ENCODE measurements at regions not wholly inside any gene's neighbourhood (a gene's known extent, or its start where the extent isn't known, plus 50 kb on each side); places are given as distances from the start of the nearest gene placed in this dataset.
"Not testable (repeated sequence)": the region's sequence is repeated elsewhere in the genome, so short reads cannot be mapped to it uniquely, and the experiment has no call there.

GRCh38 chrX:65451663-65452062, 82.9 kb downstream of the LAS1L start:
- DNase-seq: peak; percentile 19

GRCh38 chrX:65420154-65420553, 114.4 kb downstream of the LAS1L start:
- no peak for DNase-seq

DNA sequence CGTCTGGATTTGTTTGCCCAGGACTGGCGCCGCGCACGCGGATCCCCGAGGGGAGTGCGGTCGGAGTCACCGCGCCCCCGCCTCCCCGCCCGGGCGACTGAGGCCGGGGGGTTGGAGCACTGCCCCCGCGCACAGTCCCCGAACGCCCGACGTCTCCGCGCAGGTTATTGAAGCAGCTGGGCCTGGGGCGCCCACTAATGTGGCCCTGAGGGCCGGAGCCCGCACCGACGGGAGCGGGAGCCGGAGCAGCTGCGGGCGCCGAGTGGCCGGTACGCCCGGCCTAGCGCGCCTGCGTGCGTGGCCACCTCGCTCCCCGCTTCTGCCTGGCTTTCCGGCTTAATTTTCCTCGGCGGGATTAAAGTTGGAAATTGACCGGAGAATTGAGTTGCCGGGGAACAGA, 126.9 kb downstream of the LAS1L start:
- DNase-seq: not testable (repeated sequence)

DNA sequence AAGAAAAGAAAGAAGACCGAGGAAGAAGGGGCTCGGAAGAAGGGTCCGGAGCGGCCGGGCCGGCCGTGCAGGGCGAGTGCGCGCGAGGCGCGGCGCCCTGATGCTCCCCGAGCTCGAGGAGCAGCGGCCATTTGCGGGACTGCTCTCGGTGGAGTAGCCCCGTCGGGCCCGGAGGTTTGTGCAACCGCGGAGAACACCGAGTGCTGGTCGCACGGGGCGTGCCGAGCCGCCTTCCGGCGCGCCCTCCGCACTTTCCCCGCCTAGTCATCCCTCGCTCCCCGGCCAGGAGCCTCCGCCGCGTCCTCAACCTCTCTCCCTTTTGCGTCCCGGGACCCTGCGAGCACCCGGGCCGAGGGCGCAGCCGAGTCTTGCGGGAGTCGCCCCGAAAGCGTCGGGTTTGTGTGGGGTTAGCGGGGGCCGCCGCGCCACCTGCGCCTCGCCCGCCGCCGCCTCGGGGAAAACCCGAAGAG, 127.4 kb downstream of the LAS1L start:
- DNase-seq: no peak

- DNase-seq: no peak
Measured at GRCh38 chrX:65406532-65406931, 128.1 kb downstream of the LAS1L start.

DNA sequence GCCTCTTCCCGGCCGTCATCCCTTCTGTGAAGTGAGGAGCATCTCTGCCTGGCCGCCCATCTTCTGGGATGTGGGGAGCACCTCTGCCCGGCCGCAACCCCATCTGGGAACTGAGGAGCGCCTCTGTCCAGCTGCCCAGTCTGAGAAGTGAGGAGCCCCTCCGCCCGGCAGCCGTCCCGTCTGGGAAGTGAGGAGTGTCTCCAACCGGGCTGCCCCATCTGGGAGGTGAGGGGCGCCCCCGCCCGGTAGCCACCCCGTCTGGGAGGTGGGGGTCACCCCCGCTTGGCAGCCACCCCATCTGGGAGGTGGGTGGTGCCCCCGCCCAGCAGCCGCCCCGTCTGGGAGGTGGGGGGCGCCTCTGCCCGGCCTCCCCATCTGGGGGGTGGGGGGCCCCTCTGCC, 142.3 kb downstream of the LAS1L start:
- DNase-seq: no peak

DNA sequence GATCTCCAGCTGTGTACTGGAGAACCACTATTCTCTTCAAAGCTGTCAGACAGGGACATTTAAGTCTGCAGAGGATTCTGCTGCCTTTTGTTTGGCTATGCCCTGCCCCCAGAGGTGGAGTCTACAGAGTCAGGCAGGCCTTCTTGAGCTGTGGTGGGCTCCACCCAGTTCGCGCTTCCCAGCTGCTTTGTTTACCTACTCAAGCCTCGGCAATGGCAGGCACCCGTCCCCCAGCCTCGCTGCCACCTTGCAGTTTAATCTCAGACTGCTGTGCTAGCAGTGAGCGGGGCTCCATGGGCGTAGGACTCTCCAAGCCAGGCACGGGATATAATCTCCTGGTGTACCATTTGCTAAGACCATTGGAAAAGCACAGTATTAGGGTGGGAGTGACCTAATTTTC, 145.5 kb downstream of the LAS1L start:
- DNase-seq: not testable (repeated sequence)
